22Rv1 (cell line): ENCODE measurements at regions not wholly inside any gene's neighbourhood (a gene's known extent, or its start where the extent isn't known, plus 50 kb on each side); places are given as distances from the start of the nearest gene placed in this dataset.

Experiments
- H3K27ac ChIP-seq: fragments of 450-650 bp; 2 replicates; pipeline ENCODE4 v1.5.1; 2017
- CTCF ChIP-seq: fragments of 450-650 bp; IDR thresholded peaks from 2 replicates; pipeline ENCODE4 v1.5.1; 2017; ENCODE audit warnings: mild to moderate bottlenecking
- ZFX ChIP-seq: fragments of 450-650 bp; IDR thresholded peaks from 2 replicates; pipeline ENCODE4 v1.6.1; 2017; ENCODE audit warnings: antibody characterized with exemption, borderline replicate concordance

GRCh38 chrX:118197730-118198129 is 81.1 kb upstream of the KLHL13 start:
- H3K27ac ChIP-seq = no peak overlapping the region
- no peak for TF ChIP-seq ZFX
- TF ChIP-seq CTCF = no peak

GRCh38 chrX:118198577-118198976 is 82.0 kb upstream of the KLHL13 start:
- H3K27ac ChIP-seq = no peak overlapping the region
- no peak for TF ChIP-seq ZFX
- no peak for TF ChIP-seq CTCF

GRCh38 chrX:118199997-118200396 is 83.4 kb upstream of the KLHL13 start:
- TF ChIP-seq ZFX (no peak), CTCF (no peak)

GRCh38 chrX:118205421-118206395 is 89.1 kb upstream of the KLHL13 start:
- H3K27ac ChIP-seq = no peak overlapping the region
- TF ChIP-seq CTCF = no peak
- TF ChIP-seq ZFX = no peak

More at GRCh38 chrX:118199997-118200396, 83.4 kb upstream of the KLHL13 start:
- no peak overlapping the region for H3K27ac ChIP-seq

GRCh38 chrX:118207831-118208453 is 91.3 kb upstream of the KLHL13 start:
- H3K27ac ChIP-seq = peak overlapping the region; percentile 53
- TF ChIP-seq CTCF (no peak), ZFX (no peak)

- H3K27ac ChIP-seq = peak overlapping the region; percentile 53
- TF ChIP-seq CTCF = no peak
- no peak for TF ChIP-seq ZFX
Observed at GRCh38 chrX:118208481-118208880, 91.9 kb upstream of the KLHL13 start.
